ENCODE measurements at regions not wholly inside any gene's neighbourhood (a gene's known extent, or its start where the extent isn't known, plus 50 kb on each side); places are given as distances from the start of the nearest gene placed in this dataset.

- no peaks in the 10 kb centered on the region for H3K36me3 Mint-ChIP-seq
- DNase-seq (ENCODE audit: extremely low spot score, unreplicated experiment): no peak
- H3K4me3 Mint-ChIP-seq: no peak overlapping the region
- no peak for TF ChIP-seq CTCF (conservative IDR thresholded peaks at IDR 0.05)
- H3K4me1 Mint-ChIP-seq (ENCODE audit: unreplicated experiment): no peaks in the 10 kb centered on the region
- no peaks in the 10 kb centered on the region for H3K27me3 Mint-ChIP-seq
- peaks cover 16% of the 10 kb centered on the region for H3K9me3 Mint-ChIP-seq
- no peak overlapping the region for H3K27ac Mint-ChIP-seq
Observed at GRCh38 chrX:13152518-13153185, 108.2 kb upstream of the FAM9C start.

- no peaks in the 10 kb centered on the region for H3K4me1 Mint-ChIP-seq (ENCODE audit: unreplicated experiment)
- no peak overlapping the region for H3K4me3 Mint-ChIP-seq
- H3K9me3 Mint-ChIP-seq: peaks cover 17% of the 10 kb centered on the region
- H3K27ac Mint-ChIP-seq: no peak overlapping the region
- no peak for TF ChIP-seq CTCF (conservative IDR thresholded peaks at IDR 0.05)
- DNase-seq (ENCODE audit: extremely low spot score, unreplicated experiment): no peak
- H3K27me3 Mint-ChIP-seq: no peaks in the 10 kb centered on the region
- no peaks in the 10 kb centered on the region for H3K36me3 Mint-ChIP-seq
Observed at GRCh38 chrX:13151828-13152517, 107.6 kb upstream of the FAM9C start.

GRCh38 chrX:13149702-13150350, 105.4 kb upstream of the FAM9C start:
- Mint-ChIP-seq H3K27ac (no peak overlapping the region), H3K4me1 (ENCODE audit: unreplicated experiment) (no peaks in the 10 kb centered on the region), H3K36me3 (no peaks in the 10 kb centered on the region), H3K27me3 (no peaks in the 10 kb centered on the region), H3K9me3 (peaks cover 19% of the 10 kb centered on the region), H3K4me3 (no peak overlapping the region)
- no peak for TF ChIP-seq CTCF (conservative IDR thresholded peaks at IDR 0.05)
- no peak for DNase-seq (ENCODE audit: extremely low spot score, unreplicated experiment)

GRCh38 chrX:13147733-13148132, 103.3 kb upstream of the FAM9C start:
- Mint-ChIP-seq H3K36me3 (no peaks in the 10 kb centered on the region), H3K9me3 (peaks cover 14% of the 10 kb centered on the region), H3K27ac (no peak overlapping the region), H3K4me1 (ENCODE audit: unreplicated experiment) (no peaks in the 10 kb centered on the region), H3K4me3 (no peak overlapping the region), H3K27me3 (no peaks in the 10 kb centered on the region)
- TF ChIP-seq CTCF (conservative IDR thresholded peaks at IDR 0.05): no peak
- DNase-seq (ENCODE audit: extremely low spot score, unreplicated experiment): no peak

GRCh38 chrX:13147147-13147546, 102.7 kb upstream of the FAM9C start:
- no peaks in the 10 kb centered on the region for H3K4me1 Mint-ChIP-seq (ENCODE audit: unreplicated experiment)
- TF ChIP-seq CTCF (conservative IDR thresholded peaks at IDR 0.05): no peak
- no peak for DNase-seq (ENCODE audit: extremely low spot score, unreplicated experiment)
- H3K27me3 Mint-ChIP-seq: no peaks in the 10 kb centered on the region
- H3K4me3 Mint-ChIP-seq: no peak overlapping the region
- H3K36me3 Mint-ChIP-seq: no peaks in the 10 kb centered on the region
- H3K9me3 Mint-ChIP-seq: peaks cover 14% of the 10 kb centered on the region
- no peak overlapping the region for H3K27ac Mint-ChIP-seq

Data from type B pancreatic cell (in vitro differentiated cells).